Cardiac septum (tissue), 1 donor: ENCODE measurements at regions not wholly inside any gene's neighbourhood (a gene's known extent, or its start where the extent isn't known, plus 50 kb on each side); places are given as distances from the start of the nearest gene placed in this dataset.

ENCODE experiments used
- DNase-seq: peaks from one replicate; pipeline ENCODE4 v3.0.0-alpha.2; 2020; ENCODE audit warnings: low spot score
- intact Hi-C: fragments of 100-400 bp; cut with DNase I; formaldehyde crosslinking; loops from one replicate; pipeline ENCODE4 v1.14.0; 2022
- donor health status: DM: no; HTN: no; CAD: no.

DNA sequence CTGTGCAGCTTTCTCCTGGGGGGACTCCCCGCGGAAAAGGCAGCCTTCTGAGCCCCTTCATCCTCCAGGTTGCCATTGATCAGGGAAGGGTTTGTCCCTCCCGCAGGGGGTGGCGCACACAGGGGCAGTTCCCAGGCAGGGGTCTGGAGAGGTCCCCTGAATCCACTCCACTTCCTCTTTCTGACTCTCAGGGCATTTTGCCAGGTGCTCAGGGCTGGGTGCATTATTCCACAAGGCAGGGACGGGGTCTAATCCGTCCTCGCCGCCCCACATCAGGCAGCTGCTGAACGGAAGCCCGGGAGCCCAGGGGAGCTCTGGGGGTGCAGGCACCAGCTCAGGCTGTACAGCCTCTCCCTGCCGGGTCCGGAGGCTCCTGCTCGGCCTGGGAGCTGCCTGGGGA lies 180.9 kb downstream of the TTLL2 start:
- DNase-seq: no peak
- intact Hi-C loops: no loop called here

DNA sequence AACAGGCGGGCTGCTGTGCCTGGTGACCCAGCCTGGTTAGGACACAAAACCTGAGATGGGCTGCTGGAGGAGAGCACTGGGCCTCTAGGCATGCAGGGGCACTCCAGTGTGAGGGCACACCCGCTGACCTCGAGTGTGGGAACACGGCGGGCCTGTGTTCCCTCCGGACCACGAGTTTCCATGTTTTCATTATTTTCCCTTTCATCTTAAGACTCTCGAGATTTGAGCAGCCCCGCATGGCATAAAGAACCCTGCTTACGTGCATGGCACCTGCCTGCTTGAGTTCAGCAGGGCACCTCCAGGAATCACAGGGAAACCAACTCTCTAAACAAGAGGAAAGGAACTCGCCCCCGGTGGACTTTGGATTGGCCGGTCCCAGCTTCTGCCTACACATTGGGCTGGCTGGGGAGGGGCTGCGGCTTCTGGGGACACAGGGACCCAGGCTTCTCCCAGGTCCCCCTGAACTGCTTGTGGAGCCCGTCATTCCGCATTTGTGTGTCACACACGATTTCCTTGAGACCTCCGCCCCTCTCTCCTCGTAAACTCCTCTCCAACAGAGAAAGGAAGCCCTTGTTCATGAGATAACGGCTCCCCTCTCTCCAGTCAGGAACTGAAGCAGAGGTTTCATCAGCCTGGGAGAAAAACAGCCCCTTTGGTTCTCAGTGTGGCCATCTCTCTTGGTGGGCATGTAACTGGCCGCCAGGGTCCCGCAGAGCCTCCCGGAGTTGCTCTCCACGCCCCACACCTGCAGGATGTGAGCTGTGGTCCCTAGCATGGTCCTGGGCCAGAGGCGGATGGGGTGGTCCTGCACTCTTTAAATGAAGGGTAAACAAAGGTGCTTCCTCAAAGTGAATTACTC lies 181.8 kb downstream of the TTLL2 start:
- intact Hi-C loops: no loop called here
- DNase-seq: no peak

GRCh38 chr6:167507376-167507945 lies 182.6 kb downstream of the TTLL2 start:
- no peak for DNase-seq
- intact Hi-C loops: no loop called here

DNA sequence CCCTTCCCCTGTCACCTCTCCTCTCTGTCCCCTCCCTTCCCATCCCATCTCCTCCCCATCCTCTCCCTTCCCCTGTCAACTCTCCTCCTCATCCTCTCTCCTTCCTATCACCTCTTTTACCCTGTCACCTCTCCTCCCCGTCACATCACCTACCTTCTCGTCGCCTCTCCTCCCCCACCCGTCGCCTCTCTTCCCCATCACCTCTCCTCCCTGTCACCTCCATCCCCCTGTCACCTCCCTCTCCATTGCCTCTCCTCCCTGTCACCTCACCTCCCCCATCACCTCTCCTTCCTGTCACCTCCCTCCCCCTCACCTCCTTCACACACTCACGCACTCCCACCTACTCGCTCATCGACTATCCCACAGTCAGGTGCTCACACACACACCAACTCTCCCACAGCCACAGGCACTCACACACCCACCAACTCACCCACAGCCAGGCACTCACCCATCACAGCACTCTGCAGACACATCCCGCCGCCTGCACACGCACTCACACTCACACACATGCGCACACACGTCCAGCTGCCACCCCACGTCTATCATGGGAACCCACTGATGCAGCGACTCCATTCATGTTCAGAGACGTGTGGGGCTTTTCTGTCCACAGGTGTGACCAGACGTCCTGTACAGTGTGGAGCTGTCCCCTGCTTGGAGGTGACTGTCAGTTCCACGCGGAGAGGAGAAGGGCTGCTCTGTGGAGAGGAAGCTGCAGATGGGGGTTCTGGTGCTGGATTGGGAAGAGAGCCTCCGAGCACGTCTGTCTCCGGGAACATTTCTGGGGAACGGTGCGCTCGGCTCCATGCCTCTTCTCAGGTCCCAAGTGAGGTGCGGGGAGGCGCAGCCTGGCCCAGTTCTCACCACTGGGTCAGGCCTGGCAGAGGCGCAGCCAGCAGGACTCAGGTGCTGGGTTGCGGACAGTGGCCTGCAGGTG lies 184.3 kb downstream of the TTLL2 start:
- DNase-seq: no peak
- intact Hi-C loops: no loop called here

DNA sequence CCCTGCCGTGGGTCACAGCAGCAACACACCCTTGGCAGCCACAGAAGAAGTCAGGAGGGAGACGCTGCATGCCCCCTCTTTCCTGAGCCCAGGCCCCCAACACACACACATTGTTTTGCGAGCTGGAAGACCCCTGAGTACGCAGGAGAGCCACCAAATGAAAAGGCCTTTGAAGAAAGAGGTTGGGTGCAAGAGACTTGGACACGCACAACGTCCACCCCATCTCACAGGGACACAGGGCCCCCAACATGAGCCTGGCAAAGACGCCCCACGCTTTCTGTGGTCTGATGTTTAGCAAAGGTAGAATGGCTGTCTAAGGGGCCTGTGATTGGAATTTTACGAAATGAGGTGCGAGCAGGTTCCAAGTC lies 185.0 kb downstream of the TTLL2 start:
- intact Hi-C loops: no loop called here
- no peak for DNase-seq

GRCh38 chr6:167510648-167511047 lies 185.8 kb downstream of the TTLL2 start:
- intact Hi-C loops: no loop called here

GRCh38 chr6:167512696-167513375 lies 187.9 kb downstream of the TTLL2 start:
- intact Hi-C loops: no loop called here

More at GRCh38 chr6:167510648-167511047, 185.8 kb downstream of the TTLL2 start:
- DNase-seq: no peak

DNA sequence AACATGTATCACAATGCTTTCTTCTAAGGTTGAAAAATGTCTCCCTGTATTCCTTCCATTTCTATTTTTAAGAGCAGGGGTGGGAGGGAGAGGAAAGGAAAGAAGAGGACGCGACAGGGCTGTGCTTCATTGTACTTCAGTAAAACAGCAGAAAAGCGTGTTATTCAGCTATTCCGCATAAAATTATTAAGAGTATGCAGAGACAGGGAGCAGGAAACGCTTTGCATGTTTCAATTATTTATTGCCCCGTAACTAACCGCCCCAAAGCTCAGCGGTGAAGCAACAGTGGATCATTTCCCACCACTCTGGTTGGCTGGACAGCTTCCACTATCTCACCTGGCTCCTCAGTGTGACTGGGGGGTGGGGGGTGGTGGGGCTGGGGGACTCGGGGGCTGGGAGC lies 188.9 kb downstream of the TTLL2 start:
- DNase-seq: no peak
- intact Hi-C loops: no loop called here

More at GRCh38 chr6:167512696-167513375, 187.9 kb downstream of the TTLL2 start:
- DNase-seq: no peak

DNA sequence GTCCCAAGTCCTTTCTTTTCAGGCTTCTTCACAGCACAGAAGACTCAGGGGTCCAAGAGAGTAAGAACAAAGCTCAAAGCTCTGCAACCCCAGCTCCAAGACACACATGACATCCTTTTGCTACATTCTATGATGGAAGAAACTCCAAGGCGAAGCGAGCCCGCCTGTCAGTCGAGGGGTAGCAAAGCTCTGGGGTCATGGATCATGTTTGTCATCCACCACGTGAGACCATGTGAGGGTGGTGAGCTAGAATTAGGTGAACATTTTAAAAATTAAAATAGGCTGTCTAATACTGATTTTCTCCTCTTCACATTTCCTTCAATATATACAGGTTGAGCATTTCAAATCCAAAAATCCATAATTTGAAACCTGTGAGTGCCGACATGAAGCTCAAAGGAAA lies 189.6 kb downstream of the TTLL2 start:
- intact Hi-C loops: no loop called here
- no peak for DNase-seq

GRCh38 chr6:167515873-167516507 lies 191.1 kb downstream of the TTLL2 start:
- DNase-seq: no peak
- intact Hi-C loops: no loop called here

- peak; percentile 46 for DNase-seq
- intact Hi-C loops: no loop called here
These were observed 192.5 kb downstream of the TTLL2 start for GRCh38 chr6:167517254-167517916.

GRCh38 chr6:167523426-167523825 lies 198.5 kb downstream of the TTLL2 start:
- DNase-seq: peak; percentile 63
- intact Hi-C loops: no loop called here

- no peak for DNase-seq
- intact Hi-C loops: no loop called here
These were observed 199.6 kb downstream of the TTLL2 start for GRCh38 chr6:167524261-167525111.

DNA sequence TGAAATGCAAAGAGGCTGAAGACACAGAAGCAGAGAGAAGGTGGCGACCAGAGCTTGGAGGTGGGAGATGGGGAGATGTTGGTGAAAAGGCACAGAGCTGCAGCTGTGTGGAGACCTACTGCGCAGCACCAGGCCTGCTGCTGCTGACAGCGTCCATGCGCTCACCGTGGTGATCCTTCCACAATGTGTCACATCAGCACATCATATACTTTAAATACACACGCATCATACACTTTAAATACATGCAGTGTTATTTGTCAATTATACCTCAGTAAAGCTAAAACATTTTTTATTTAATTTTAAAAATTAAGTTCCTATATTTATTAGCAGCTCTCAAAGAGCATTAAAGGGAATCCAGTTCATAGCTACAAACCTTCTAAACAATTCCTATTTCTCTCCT lies 200.9 kb downstream of the TTLL2 start:
- intact Hi-C loops: no loop called here
- DNase-seq: no peak

GRCh38 chr6:167526465-167527368 lies 201.8 kb downstream of the TTLL2 start:
- intact Hi-C loops: no loop called here
- DNase-seq: no peak

- DNase-seq: no peak
- intact Hi-C loops: no loop called here
These were observed 203.4 kb downstream of the TTLL2 start for GRCh38 chr6:167528239-167528638.

- intact Hi-C loops: no loop called here
- no peak for DNase-seq
These were observed 204.1 kb downstream of the TTLL2 start for GRCh38 chr6:167528976-167529375.
